Tibial artery (tissue), 4 donors: ENCODE measurements at regions not wholly inside any gene's neighbourhood (a gene's known extent, or its start where the extent isn't known, plus 50 kb on each side); places are given as distances from the start of the nearest gene placed in this dataset.
"Not testable (repeated sequence)": the region's sequence is repeated elsewhere in the genome, so short reads cannot be mapped to it uniquely, and the experiment has no call there.

Experiments
- DNase-seq, 2 donors: peaks; one replicate each; pipeline ENCODE4 v3.0.0-alpha.2; 2019
- H3K27ac ChIP-seq, 2 donors: fragments of 200-600 bp; sonication (generic) in 1 of 2; 1 replicate in 1 of 2; 2 replicates in 1 of 2; pipeline ENCODE4 v1.5.1; 2018 to 2019; ENCODE audit warnings: mild to moderate bottlenecking in 1 of 2
- H3K27me3 ChIP-seq, 2 donors: fragments of 200-600 bp; sonication (generic) in 1 of 2; one replicate each; pipeline versions ENCODE4 v1.5.1 to v1.6.0; 2016 to 2019
- H3K36me3 ChIP-seq, 3 donors: fragments of 200-600 bp; sonication (generic) in 2 of 3; one replicate each; pipeline ENCODE4 v1.5.1; 2016 to 2019; ENCODE audit warnings: mild to moderate bottlenecking in 2 of 3
- H3K4me1 ChIP-seq, 4 donors: fragments of 200-600 bp; sonication (generic) in 2 of 4; 1 replicate in 3 of 4; 2 replicates in 1 of 4; pipeline ENCODE4 v1.5.1; 2016 to 2019
- H3K4me3 ChIP-seq, 2 donors: fragments of 200-600 bp; sonication (generic) in 1 of 2; 1 replicate in 1 of 2; 2 replicates in 1 of 2; pipeline ENCODE4 v1.5.1; 2018 to 2019; ENCODE audit warnings: mild to moderate bottlenecking in 2 of 2
- H3K9me3 ChIP-seq, 3 donors: fragments of 200-600 bp; sonication (generic) in 1 of 3; one replicate each; pipeline ENCODE4 v1.5.1; 2016 to 2019
- CTCF ChIP-seq, 2 experiments: fragments of 200-600 bp in 1 of 2; fragments of 450-650 bp in 1 of 2; IDR thresholded peaks; one replicate each; pipeline ENCODE4 v1.5.1; 2017 to 2019; ENCODE audit warnings: antibody characterized with exemption in 2 of 2, mild to moderate bottlenecking in 1 of 2, moderate library complexity in 1 of 2
- intact Hi-C: fragments of 100-400 bp; cut with DNase I; formaldehyde crosslinking; loops from one replicate; pipeline ENCODE4 v1.15.0; 2023; ENCODE audit warnings: low total_unique reads

- intact Hi-C loops = loop anchor here (5.0 to 10.0 kb wide), 2 partner anchors 112 to 139 kb away; no protein-coding TSS in a partner anchor
- no peaks in the 10 kb centered on the region for H3K36me3 ChIP-seq
- H3K4me1 ChIP-seq = peaks cover 4 to 23% (median 13%) of the 10 kb centered on the region in 4 donors
- no peaks in the 10 kb centered on the region for H3K9me3 ChIP-seq
- H3K27ac ChIP-seq = no peak overlapping the region
- H3K4me3 ChIP-seq = peak overlapping the region in 1 of 2 donors; percentile 42
- no peak for TF ChIP-seq CTCF (IDR thresholded peaks at IDR 0.05)
- H3K27me3 ChIP-seq = peaks cover 3 to 59% of the 10 kb centered on the region in 2 donors
- DNase-seq = no peak
These were observed 62.2 kb downstream of the CCNE1 start for GRCh38 chr19:29873801-29874575.

GRCh38 chr19:29875931-29876330 lies 64.1 kb downstream of the CCNE1 start:
- Histone ChIP-seq H3K4me1 (peaks cover 4 to 23% (median 13%) of the 10 kb centered on the region in 4 donors), H3K27me3 (peaks cover 3 to 72% of the 10 kb centered on the region in 2 donors), H3K27ac (no peak overlapping the region), H3K36me3 (no peaks in the 10 kb centered on the region), H3K4me3 (no peak overlapping the region), H3K9me3 (no peaks in the 10 kb centered on the region)
- TF ChIP-seq CTCF (IDR thresholded peaks at IDR 0.05) = no peak
- intact Hi-C loops = loop anchor here (2.0 to 10.0 kb wide), 2 partner anchors 63 to 141 kb away; no protein-coding TSS in a partner anchor
- no peak for DNase-seq

- no peaks in the 10 kb centered on the region for H3K36me3 ChIP-seq
- no peak overlapping the region for H3K4me3 ChIP-seq
- no peak for DNase-seq
- no peak overlapping the region for H3K27ac ChIP-seq
- peaks cover 4 to 23% (median 13%) of the 10 kb centered on the region in 4 donors for H3K4me1 ChIP-seq
- intact Hi-C loops = loop anchor here (2.0 to 10.0 kb wide), 2 partner anchors 64 to 142 kb away; no protein-coding TSS in a partner anchor
- no peak for TF ChIP-seq CTCF (IDR thresholded peaks at IDR 0.05)
- H3K27me3 ChIP-seq = peaks cover 3 to 67% of the 10 kb centered on the region in 2 donors
- no peaks in the 10 kb centered on the region for H3K9me3 ChIP-seq
These were observed 64.6 kb downstream of the CCNE1 start for GRCh38 chr19:29876414-29876813.

GRCh38 chr19:29876908-29877307 lies 65.1 kb downstream of the CCNE1 start:
- Histone ChIP-seq H3K27me3 (peaks cover 3 to 66% of the 10 kb centered on the region in 2 donors), H3K4me1 (peaks cover 4 to 23% (median 13%) of the 10 kb centered on the region in 4 donors)
- DNase-seq, H3K4me3 ChIP-seq, H3K27ac ChIP-seq, H3K9me3 ChIP-seq, H3K36me3 ChIP-seq: not testable (repeated sequence)
- intact Hi-C loops = loop anchor here (2.0 to 10.0 kb wide), 2 partner anchors 64 to 142 kb away; no protein-coding TSS in a partner anchor

- no peak for TF ChIP-seq CTCF (IDR thresholded peaks at IDR 0.05)
- peaks cover 0 to 55% of the 10 kb centered on the region in 2 donors for H3K27me3 ChIP-seq
- peak overlapping the region; percentile 19 to 22 for H3K4me3 ChIP-seq
- intact Hi-C loops = loop anchor here (10.0 kb wide), 1 partner anchor 144 kb away; no protein-coding TSS in a partner anchor
- peak; percentile 74 to 80 for DNase-seq
- peaks cover 0 to 10% (median 0%) of the 10 kb centered on the region in 4 donors for H3K4me1 ChIP-seq
- no peaks in the 10 kb centered on the region for H3K36me3 ChIP-seq
- H3K9me3 ChIP-seq = no peaks in the 10 kb centered on the region
- H3K27ac ChIP-seq = no peak overlapping the region
These were observed 62.9 kb upstream of the URI1 start for GRCh38 chr19:29878973-29879654.

GRCh38 chr19:29879655-29879974 lies 62.4 kb upstream of the URI1 start:
- Histone ChIP-seq H3K27ac (no peak overlapping the region), H3K9me3 (no peaks in the 10 kb centered on the region), H3K4me1 (peaks cover 0 to 5% (median 0%) of the 10 kb centered on the region in 4 donors), H3K36me3 (no peaks in the 10 kb centered on the region), H3K4me3 (peak overlapping the region in 1 of 2 donors; percentile 22), H3K27me3 (peaks cover 0 to 51% of the 10 kb centered on the region in 2 donors)
- DNase-seq = no peak
- intact Hi-C loops = loop anchor here (10.0 kb wide), 1 partner anchor 145 kb away; no protein-coding TSS in a partner anchor
- no peak for TF ChIP-seq CTCF (IDR thresholded peaks at IDR 0.05)
